Esophagus (tissue), 2 donors: ENCODE measurements at regions not wholly inside any gene's neighbourhood (a gene's known extent, or its start where the extent isn't known, plus 50 kb on each side); places are given as distances from the start of the nearest gene placed in this dataset.
"Not testable (repeated sequence)": the region's sequence is repeated elsewhere in the genome, so short reads cannot be mapped to it uniquely, and the experiment has no call there.

Source experiments
- H3K27ac ChIP-seq, 2 donors: one replicate each; pipeline ENCODE4 v1.5.1; 2013; ENCODE audit warnings: low read depth in 2 of 2, mild to moderate bottlenecking in 2 of 2, inconsistent platforms in 1 of 2, low read length in 1 of 2, moderate library complexity in 1 of 2
- H3K27me3 ChIP-seq, 2 donors: one replicate each; pipeline ENCODE4 v1.6.1; 2013; ENCODE audit warnings: low read length in 2 of 2, control low read depth in 1 of 2, mild to moderate bottlenecking in 1 of 2; ENCODE audit not compliant: insufficient read depth in 2 of 2, control insufficient read depth in 1 of 2
- H3K36me3 ChIP-seq, 2 donors: one replicate each; pipeline ENCODE4 v1.6.1; 2013; ENCODE audit warnings: low read length in 1 of 2; ENCODE audit not compliant: control insufficient read depth in 2 of 2, insufficient read depth in 2 of 2
- H3K4me1 ChIP-seq, 2 donors: one replicate each; pipeline ENCODE4 v1.6.1; 2013; ENCODE audit warnings: low read length in 1 of 2; ENCODE audit not compliant: control insufficient read depth in 2 of 2, insufficient read depth in 2 of 2
- H3K4me3 ChIP-seq, 2 donors: one replicate each; pipeline ENCODE4 v1.5.1; 2013; ENCODE audit warnings: low read length in 2 of 2, mild to moderate bottlenecking in 2 of 2, low read depth in 1 of 2, moderate library complexity in 1 of 2
- H3K9me3 ChIP-seq, 2 donors: one replicate each; pipeline ENCODE4 v1.6.1; 2013; ENCODE audit warnings: mild to moderate bottlenecking in 2 of 2, low read depth in 1 of 2, low read length in 1 of 2, moderate library complexity in 1 of 2; ENCODE audit not compliant: control insufficient read depth in 2 of 2, insufficient read depth in 1 of 2
- WGBS, 2 donors: extraction: QIAGEN DNeasy Blood & Tissue Kit; methylation state at CpG; one replicate each; pipeline ENCODE4 v1.1.7; 2013; 5-methylcytosine and 5-hydroxymethylcytosine counted together
- donor health status: healthy with polysubstance abuse.
- donor health status: Bipolar disorder and iron deficiency.

- 72 to 79% methylated on average over 2 of the region's 2 CpGs for WGBS, 2 donors
- not testable (repeated sequence) for H3K4me1 ChIP-seq, H3K27me3 ChIP-seq, H3K27ac ChIP-seq, H3K9me3 ChIP-seq, H3K4me3 ChIP-seq, H3K36me3 ChIP-seq
Observed at GRCh38 chr21:25437465-25437864, 169.8 kb downstream of the MRPL39 start.

DNA sequence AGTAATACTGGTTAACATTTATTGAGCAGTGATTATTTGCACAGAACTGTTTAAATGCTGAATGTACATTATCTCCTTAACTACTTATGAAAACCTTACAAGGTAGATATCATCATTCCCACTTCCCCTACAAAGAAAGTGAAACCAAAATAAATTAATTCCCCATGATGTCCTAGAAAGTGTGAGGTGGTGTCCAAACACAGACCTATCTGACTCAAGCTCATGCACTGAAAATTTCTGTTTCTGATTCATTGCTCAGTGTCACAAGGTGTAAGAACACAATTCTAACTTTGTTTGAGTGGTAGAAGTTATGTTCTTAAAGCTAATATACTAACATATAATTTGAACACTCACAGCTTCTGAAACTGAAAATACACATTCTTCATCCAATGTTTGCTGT, 178.7 kb downstream of the MRPL39 start:
- H3K4me1 ChIP-seq: no peaks in the 10 kb centered on the region
- H3K4me3 ChIP-seq: no peak overlapping the region
- H3K9me3 ChIP-seq: no peaks in the 10 kb centered on the region
- H3K27ac ChIP-seq: no peak overlapping the region
- no peaks in the 10 kb centered on the region for H3K36me3 ChIP-seq
- H3K27me3 ChIP-seq: no peaks in the 10 kb centered on the region

DNA sequence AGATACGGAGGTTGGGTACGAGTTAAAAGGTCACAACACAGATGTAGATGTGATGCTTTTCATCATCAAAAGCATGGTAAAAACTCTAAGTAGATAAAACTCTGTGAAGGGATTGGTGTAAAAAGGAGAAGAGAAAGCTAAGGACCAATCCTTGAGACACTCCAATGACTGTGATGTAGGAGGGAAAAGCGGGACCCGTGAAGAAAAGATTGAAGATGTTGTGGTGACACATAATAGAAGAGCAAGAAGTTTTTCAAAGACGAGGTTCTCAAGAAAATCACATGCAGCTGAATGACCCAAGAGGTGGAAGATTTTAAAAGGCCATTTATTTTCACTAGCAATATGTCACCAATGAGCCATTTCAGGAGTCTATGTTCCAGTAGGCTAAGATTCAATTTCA, 179.5 kb downstream of the MRPL39 start:
- H3K27me3 ChIP-seq: no peaks in the 10 kb centered on the region
- H3K4me1 ChIP-seq: no peaks in the 10 kb centered on the region
- no peaks in the 10 kb centered on the region for H3K36me3 ChIP-seq
- no peak overlapping the region for H3K4me3 ChIP-seq
- no peak overlapping the region for H3K27ac ChIP-seq
- H3K9me3 ChIP-seq: no peaks in the 10 kb centered on the region
- WGBS, 2 donors: 75 to 78% methylated on average over 5 of the region's 5 CpGs

- WGBS, 2 donors: 77 to 79% methylated on average over 4 of the region's 4 CpGs
- Histone ChIP-seq H3K27me3 (no peaks in the 10 kb centered on the region), H3K9me3 (no peaks in the 10 kb centered on the region), H3K36me3 (no peaks in the 10 kb centered on the region), H3K4me1 (no peaks in the 10 kb centered on the region), H3K27ac (no peak overlapping the region), H3K4me3 (no peak overlapping the region)
Observed at GRCh38 chr21:25426580-25426979, 180.7 kb downstream of the MRPL39 start.

- Histone ChIP-seq H3K36me3 (peaks cover 0 to 1% of the 10 kb centered on the region in 2 donors), H3K9me3 (no peaks in the 10 kb centered on the region), H3K4me3 (no peak overlapping the region), H3K27me3 (no peaks in the 10 kb centered on the region), H3K27ac (no peak overlapping the region), H3K4me1 (no peaks in the 10 kb centered on the region)
- 66 to 68% methylated on average over 2 of the region's 2 CpGs for WGBS, 2 donors
Observed at GRCh38 chr21:25425156-25425555, 182.1 kb downstream of the MRPL39 start.

DNA sequence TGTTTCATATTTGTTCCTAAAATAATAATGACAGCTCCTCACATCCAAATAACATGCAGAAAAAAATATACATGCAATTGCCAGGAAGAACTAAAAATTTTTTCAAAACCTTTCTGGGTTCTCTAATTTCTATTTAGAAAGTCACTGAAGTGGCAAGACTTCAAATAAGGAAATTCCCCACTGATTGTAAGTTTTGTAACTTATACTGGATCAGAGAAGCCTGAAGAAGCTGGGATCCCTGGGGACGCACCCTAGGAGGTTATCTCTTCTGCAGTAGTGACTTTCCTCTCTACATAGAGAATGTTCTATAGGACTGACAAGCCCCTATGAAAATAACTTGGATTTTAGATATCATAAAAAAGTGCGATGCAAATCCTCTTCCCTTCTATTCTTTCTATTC, 182.6 kb downstream of the MRPL39 start:
- Histone ChIP-seq H3K4me3 (no peak overlapping the region), H3K9me3 (no peaks in the 10 kb centered on the region), H3K27me3 (no peaks in the 10 kb centered on the region), H3K36me3 (peaks cover 0 to 2% of the 10 kb centered on the region in 2 donors), H3K27ac (no peak overlapping the region), H3K4me1 (no peaks in the 10 kb centered on the region)
- WGBS, 2 donors: 75 to 83% methylated on average over 2 of the region's 2 CpGs

GRCh38 chr21:25424048-25424447, 183.2 kb downstream of the MRPL39 start:
- H3K9me3 ChIP-seq: no peaks in the 10 kb centered on the region
- H3K27ac ChIP-seq: no peak overlapping the region
- H3K27me3 ChIP-seq: no peaks in the 10 kb centered on the region
- peaks cover 0 to 2% of the 10 kb centered on the region in 2 donors for H3K36me3 ChIP-seq
- 69 to 72% methylated on average over 4 of the region's 4 CpGs for WGBS, 2 donors
- H3K4me3 ChIP-seq: no peak overlapping the region
- H3K4me1 ChIP-seq: no peaks in the 10 kb centered on the region

DNA sequence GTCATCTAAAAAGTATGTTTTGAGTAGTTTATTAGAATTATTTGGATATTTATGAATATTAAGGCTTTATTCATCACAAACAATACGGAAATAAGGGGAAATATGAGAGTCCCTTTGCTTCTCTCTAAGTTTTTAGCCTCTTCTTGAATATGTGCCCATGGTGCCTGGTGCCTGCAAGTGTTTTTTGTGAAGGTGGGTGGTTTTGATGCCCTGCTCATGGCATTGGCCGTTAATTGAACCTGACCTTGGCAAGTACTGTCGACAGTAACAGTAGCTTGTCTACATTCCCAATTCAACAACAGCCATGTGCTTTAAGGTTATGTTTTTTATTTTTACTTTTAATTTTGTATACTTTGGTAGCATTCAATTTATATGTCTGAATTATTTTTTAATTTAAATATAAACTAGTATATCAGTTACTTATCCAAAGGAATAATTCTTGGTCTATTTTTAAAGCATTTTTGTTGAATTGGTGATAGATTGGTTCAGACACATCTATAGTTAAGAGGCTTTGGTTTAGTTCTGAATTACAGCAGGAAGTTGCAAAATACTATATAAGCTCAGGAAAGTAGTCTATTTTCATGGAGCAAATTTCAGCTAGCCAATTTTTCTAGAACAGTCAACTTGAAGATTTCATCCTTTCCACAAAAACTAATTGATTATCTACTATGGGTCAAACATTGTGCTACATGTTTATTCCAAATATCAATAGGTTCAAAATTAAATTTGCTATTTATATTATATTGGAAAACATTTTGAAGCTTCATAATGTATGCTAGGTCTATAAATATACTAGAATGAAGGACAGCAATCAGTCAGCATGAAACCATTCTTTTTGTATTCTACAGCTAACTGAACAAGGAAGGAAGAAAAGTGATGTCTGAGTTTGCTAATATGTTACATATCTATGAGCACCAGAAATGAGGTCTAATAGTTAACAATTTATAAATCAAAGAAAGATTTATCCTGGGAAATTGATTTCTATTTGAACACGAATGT, 184.4 kb downstream of the MRPL39 start:
- no peak overlapping the region for H3K27ac ChIP-seq
- peaks cover 0 to 2% of the 10 kb centered on the region in 2 donors for H3K36me3 ChIP-seq
- no peaks in the 10 kb centered on the region for H3K4me1 ChIP-seq
- no peaks in the 10 kb centered on the region for H3K9me3 ChIP-seq
- H3K27me3 ChIP-seq: no peaks in the 10 kb centered on the region
- WGBS, 2 donors: 76 to 81% methylated on average over 4 of the region's 4 CpGs
- H3K4me3 ChIP-seq: no peak overlapping the region

- no peak overlapping the region for H3K4me3 ChIP-seq
- peaks cover 0 to 2% of the 10 kb centered on the region in 2 donors for H3K36me3 ChIP-seq
- H3K27ac ChIP-seq: no peak overlapping the region
- no peaks in the 10 kb centered on the region for H3K9me3 ChIP-seq
- WGBS, 2 donors: 29 to 35% methylated on average over 6 of the region's 6 CpGs
- H3K27me3 ChIP-seq: no peaks in the 10 kb centered on the region
- no peaks in the 10 kb centered on the region for H3K4me1 ChIP-seq
Observed at GRCh38 chr21:25421321-25422028, 185.8 kb downstream of the MRPL39 start.
